Liver (tissue), 7 donors: ENCODE measurements at regions not wholly inside any gene's neighbourhood (a gene's known extent, or its start where the extent isn't known, plus 50 kb on each side); places are given as distances from the start of the nearest gene placed in this dataset.

Experiments
- DNase-seq: peaks from one replicate; pipeline ENCODE4 v3.0.0-alpha.2; 2017; ENCODE audit warnings: low spot score
- H3K27ac ChIP-seq, 2 donors: one replicate each; pipeline ENCODE4 v1.7.0; 2013; ENCODE audit warnings: inconsistent platforms in 2 of 2, low read length in 2 of 2, control low read depth in 1 of 2, low read depth in 1 of 2, mild to moderate bottlenecking in 1 of 2
- H3K27me3 ChIP-seq, 4 donors: one replicate each; pipeline versions ENCODE4 v1.6.1 to v1.7.0; 2013; ENCODE audit warnings: low read length in 3 of 4, inconsistent platforms in 1 of 4, mild to moderate bottlenecking in 1 of 4, moderate library complexity in 1 of 4; ENCODE audit not compliant: control insufficient read depth in 4 of 4, insufficient read depth in 4 of 4
- H3K36me3 ChIP-seq, 4 donors: one replicate each; pipeline versions ENCODE4 v1.6.1 to v1.7.0; 2013; ENCODE audit warnings: low read length in 3 of 4, mild to moderate bottlenecking in 3 of 4, low read depth in 1 of 4, moderate library complexity in 1 of 4; ENCODE audit not compliant: control insufficient read depth in 4 of 4, insufficient read depth in 3 of 4
- H3K4me1 ChIP-seq, 4 donors: one replicate each; pipeline versions ENCODE4 v1.6.1 to v1.7.0; 2013; ENCODE audit warnings: low read length in 3 of 4, mild to moderate bottlenecking in 3 of 4, moderate library complexity in 1 of 4; ENCODE audit not compliant: control insufficient read depth in 4 of 4, insufficient read depth in 4 of 4
- H3K4me3 ChIP-seq, 3 donors: one replicate each; pipeline versions ENCODE4 v1.6.1 to v1.7.0; 2013; ENCODE audit warnings: low read length in 3 of 3, control low read depth in 1 of 3, low read depth in 1 of 3, mild to moderate bottlenecking in 1 of 3
- H3K9ac ChIP-seq, 2 donors: one replicate each; pipeline ENCODE4 v1.7.0; 2013; ENCODE audit warnings: low read length in 2 of 2, mild to moderate bottlenecking in 2 of 2, moderate library complexity in 2 of 2, control low read depth in 1 of 2, low read depth in 1 of 2
- H3K9me3 ChIP-seq, 4 donors: one replicate each; pipeline versions ENCODE4 v1.6.1 to v1.7.0; 2013; ENCODE audit warnings: low read length in 3 of 4; ENCODE audit not compliant: control insufficient read depth in 4 of 4
- FOXA1 ChIP-seq: IDR thresholded peaks from 2 replicates; pipeline ENCODE4 v1.6.1; 2016; ENCODE audit warnings: antibody characterized with exemption
- FOXA2 ChIP-seq: IDR thresholded peaks from 2 replicates; pipeline ENCODE4 v1.6.1; 2016; ENCODE audit warnings: antibody characterized with exemption
- HNF4G ChIP-seq: IDR thresholded peaks from 2 replicates; pipeline ENCODE4 v1.6.1; 2016; ENCODE audit warnings: antibody characterized with exemption
- JUND ChIP-seq, 2 donors: IDR thresholded peaks; 2 replicates each; pipeline ENCODE4 v1.6.1; 2016; ENCODE audit warnings: antibody characterized with exemption in 2 of 2
- MAX ChIP-seq: IDR thresholded peaks from 2 replicates; pipeline ENCODE4 v1.6.1; 2016; ENCODE audit warnings: antibody characterized with exemption
- NR2F2 ChIP-seq: IDR thresholded peaks from 2 replicates; pipeline ENCODE4 v1.6.1; 2016; ENCODE audit warnings: antibody characterized with exemption
- RAD21 ChIP-seq, 2 donors: IDR thresholded peaks; 2 replicates each; pipeline ENCODE4 v1.6.1; 2016; ENCODE audit warnings: antibody characterized with exemption in 2 of 2, mild to moderate bottlenecking in 2 of 2
- REST ChIP-seq: IDR thresholded peaks from 2 replicates; pipeline ENCODE4 v1.6.1; 2016; ENCODE audit warnings: antibody characterized with exemption, mild to moderate bottlenecking
- RXRA ChIP-seq, 2 donors: IDR thresholded peaks; 2 replicates each; pipeline ENCODE4 v1.6.1; 2017 to 2018; ENCODE audit warnings: antibody characterized with exemption in 2 of 2, mild to moderate bottlenecking in 1 of 2
- SP1 ChIP-seq: IDR thresholded peaks from 2 replicates; pipeline ENCODE4 v1.6.1; 2018; ENCODE audit warnings: antibody characterized with exemption, mild to moderate bottlenecking
- TAF1 ChIP-seq: conservative IDR thresholded peaks from 2 replicates; pipeline ENCODE4 v1.6.1; 2016; ENCODE audit warnings: antibody characterized with exemption, mild to moderate bottlenecking
- YY1 ChIP-seq: IDR thresholded peaks from 2 replicates; pipeline ENCODE4 v1.6.1; 2016; ENCODE audit warnings: antibody characterized with exemption, mild to moderate bottlenecking
- ZBTB33 ChIP-seq: IDR thresholded peaks from 2 replicates; pipeline ENCODE4 v1.6.1; 2016; ENCODE audit warnings: antibody characterized with exemption
- WGBS: extraction: QIAGEN DNeasy Blood & Tissue Kit; methylation state at CpG from one replicate; pipeline ENCODE4 v1.1.7; 2013; 5-methylcytosine and 5-hydroxymethylcytosine counted together
- donor health status: healthy.
- donor health status: healthy.
- donor health status: healthy.
- donor health status: healthy.

GRCh38 chr4:174091130-174091529, 192.3 kb downstream of the FBXO8 start:
- WGBS = 75% methylated on average over 2 of the region's 2 CpGs
- DNase-seq = no peak
- H3K9me3 ChIP-seq = peaks cover 0 to 3% (median 0%) of the 10 kb centered on the region in 4 donors
- H3K4me3 ChIP-seq = no peak overlapping the region
- no peak overlapping the region for H3K27ac ChIP-seq
- TF ChIP-seq NR2F2 = no peak
- no peak for TF ChIP-seq HNF4G
- no peak for TF ChIP-seq MAX
- no peak for TF ChIP-seq ZBTB33
- TF ChIP-seq JUND (IDR thresholded peaks at IDR 0.05) = no peak
- no peak for TF ChIP-seq SP1
- TF ChIP-seq FOXA1 = no peak
- H3K27me3 ChIP-seq = peaks cover 0 to 2% (median 0%) of the 10 kb centered on the region in 4 donors
- no peaks in the 10 kb centered on the region for H3K36me3 ChIP-seq
- no peaks in the 10 kb centered on the region for H3K4me1 ChIP-seq
- H3K9ac ChIP-seq = no peak overlapping the region

DNA sequence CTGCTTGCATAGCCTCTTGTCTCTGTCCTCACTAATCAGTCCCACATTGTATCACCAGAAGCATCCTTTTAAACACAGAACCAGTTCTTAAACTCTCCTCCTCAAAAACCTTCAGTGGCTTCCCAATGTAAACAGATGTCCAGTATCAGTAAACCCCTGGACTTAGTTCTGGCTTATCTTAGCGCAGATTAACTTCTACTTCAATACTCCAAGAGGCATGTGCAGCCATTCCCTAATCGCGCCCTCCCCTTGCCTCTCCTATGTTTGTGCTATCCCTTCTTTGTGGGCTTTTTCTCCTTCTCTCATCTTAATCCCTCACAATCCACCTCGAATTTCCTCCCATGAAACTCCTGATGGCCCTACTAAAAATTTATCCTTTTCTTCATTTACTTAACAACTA, 193.8 kb downstream of the FBXO8 start:
- TF ChIP-seq TAF1 (no peak), FOXA2 (no peak), JUND (IDR thresholded peaks at IDR 0.05) (no peak), MAX (no peak), YY1 (no peak), RAD21 (IDR thresholded peaks at IDR 0.05) (no peak), REST (no peak), RXRA (IDR thresholded peaks at IDR 0.05) (no peak)
- no peak overlapping the region for H3K4me3 ChIP-seq
- H3K36me3 ChIP-seq = no peaks in the 10 kb centered on the region
- H3K4me1 ChIP-seq = no peaks in the 10 kb centered on the region
- no peak for DNase-seq
- H3K27ac ChIP-seq = no peak overlapping the region
- no peak overlapping the region for H3K9ac ChIP-seq
- H3K9me3 ChIP-seq = peaks cover 0 to 3% (median 0%) of the 10 kb centered on the region in 4 donors
- WGBS = 71% methylated on average over 4 of the region's 4 CpGs
- H3K27me3 ChIP-seq = peaks cover 0 to 2% (median 0%) of the 10 kb centered on the region in 4 donors

DNA sequence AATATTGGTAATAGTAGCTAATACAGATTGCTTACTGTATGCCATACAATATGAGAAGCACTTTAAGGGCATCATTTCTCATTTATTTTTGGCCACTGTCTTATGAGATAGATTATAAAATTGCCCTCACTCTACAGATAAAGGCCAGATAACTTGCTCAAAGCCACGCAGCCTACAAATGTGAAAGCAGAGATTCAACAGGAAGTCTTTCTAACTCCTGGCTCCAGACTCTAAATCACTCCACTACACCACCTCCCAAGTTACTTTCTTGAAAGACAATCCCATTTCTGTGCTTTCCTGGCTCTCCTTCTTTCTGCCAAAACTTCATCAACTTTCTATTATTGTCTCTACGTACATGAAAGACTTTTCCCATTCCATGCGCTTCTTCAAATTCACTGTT, 194.7 kb downstream of the FBXO8 start:
- H3K36me3 ChIP-seq = no peaks in the 10 kb centered on the region
- no peak overlapping the region for H3K27ac ChIP-seq
- 74% methylated on average over 3 of the region's 3 CpGs for WGBS
- TF ChIP-seq JUND (IDR thresholded peaks at IDR 0.05) (no peak), TAF1 (no peak)
- no peak overlapping the region for H3K4me3 ChIP-seq
- no peak for DNase-seq
- peaks cover 0 to 2% (median 0%) of the 10 kb centered on the region in 4 donors for H3K27me3 ChIP-seq
- peaks cover 0 to 3% (median 0%) of the 10 kb centered on the region in 4 donors for H3K9me3 ChIP-seq
- no peak overlapping the region for H3K9ac ChIP-seq
- H3K4me1 ChIP-seq = no peaks in the 10 kb centered on the region
